Activated B cell treated with CpG ODN at 0.5 μM for 24 hours (primary cell): ENCODE measurements at regions not wholly inside any gene's neighbourhood (a gene's known extent, or its start where the extent isn't known, plus 50 kb on each side); places are given as distances from the start of the nearest gene placed in this dataset.

Source experiments
- ATAC-seq: fragments of 200-7000 bp; cut with Tn5 transposase; one replicate; pipeline ENCODE4 v1.10.0; 2021; ENCODE audit warnings: low read depth, mild to moderate bottlenecking, moderate library complexity
- CTCF ChIA-PET: fragments of 350-600 bp; sonication (Branson Sonifier 250); formaldehyde crosslinking; loops from one replicate; lab custom pipeline; 2021; ENCODE audit warnings: antibody characterized with exemption; lab: Charles Lee
- POLR2A ChIA-PET: fragments of 350-600 bp; sonication (Branson Sonifier 250); formaldehyde crosslinking; loops from one replicate; lab custom pipeline; 2021; ENCODE audit warnings: antibody characterized with exemption; lab: Charles Lee
- DNase-seq: peaks from one replicate; pipeline ENCODE4 v3.0.0; 2022
- H3K27ac Mint-ChIP-seq: one replicate; pipeline ENCODE4 v1.8.0; 2020; ENCODE audit warnings: mixed read lengths
- H3K27me3 Mint-ChIP-seq: one replicate; pipeline ENCODE4 v1.8.0; 2021; ENCODE audit warnings: mixed read lengths
- H3K36me3 Mint-ChIP-seq: one replicate; pipeline ENCODE4 v1.8.0; 2021; ENCODE audit warnings: low read depth, mixed read lengths
- H3K4me1 Mint-ChIP-seq: one replicate; pipeline ENCODE4 v1.8.0; 2021; ENCODE audit warnings: mixed read lengths
- H3K4me3 Mint-ChIP-seq: one replicate; pipeline ENCODE4 v1.8.0; 2020; ENCODE audit warnings: mild to moderate bottlenecking, mixed read lengths
- H3K9me3 Mint-ChIP-seq: one replicate; pipeline ENCODE4 v1.8.0; 2020; ENCODE audit warnings: mixed read lengths
- intact Hi-C: fragments of 100-400 bp; cut with micrococcal nuclease; formaldehyde crosslinking; loops from one replicate; pipeline ENCODE4 v1.15.1; 2024
- TF ChIP-seq, protein P1 (sequence below): fragments of 200-600 bp; IDR thresholded peaks from one replicate; pipeline ENCODE4 v1.8.0; 2022; ENCODE audit warnings: antibody characterized with exemption, mild to moderate bottlenecking

DNA sequence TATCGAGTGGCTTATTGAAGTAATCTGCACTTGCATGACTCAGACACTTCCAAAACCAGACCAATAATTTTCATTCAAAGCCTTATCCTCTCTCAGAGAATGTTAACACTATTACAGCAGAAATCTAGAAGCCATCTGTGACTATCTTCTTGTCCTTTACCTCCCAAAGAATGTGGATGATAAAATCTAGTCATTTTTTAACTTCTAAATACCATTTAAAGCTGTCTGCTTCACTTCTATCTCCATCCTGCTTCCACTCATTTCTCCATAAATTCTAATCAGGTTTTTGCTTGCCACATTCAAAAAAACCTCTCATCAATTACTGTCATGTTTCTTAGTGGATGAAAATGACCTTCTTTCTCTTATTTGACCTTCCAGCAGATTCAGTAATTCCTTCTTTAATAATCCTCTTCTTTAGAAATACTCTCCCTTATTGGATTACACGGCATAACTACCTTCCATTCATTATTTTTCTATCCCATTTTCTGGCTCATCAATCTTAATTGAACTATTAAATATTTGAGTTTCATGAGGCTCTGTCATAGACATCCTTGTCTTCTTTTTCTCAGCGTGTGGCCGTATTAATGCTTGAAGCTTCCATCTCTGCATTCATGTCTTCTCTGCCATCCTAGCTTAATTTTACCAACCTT lies 1999.4 kb downstream of the MRPL39 start:
- Mint-ChIP-seq H3K4me1 (no peaks in the 10 kb centered on the region), H3K27ac (no peak overlapping the region), H3K36me3 (no peaks in the 10 kb centered on the region), H3K27me3 (no peaks in the 10 kb centered on the region), H3K9me3 (no peaks in the 10 kb centered on the region), H3K4me3 (no peak overlapping the region)
- CTCF ChIA-PET: no interaction called here
- DNase-seq: no peak
- ATAC-seq: no peak
- TF ChIP-seq, protein P1, sequence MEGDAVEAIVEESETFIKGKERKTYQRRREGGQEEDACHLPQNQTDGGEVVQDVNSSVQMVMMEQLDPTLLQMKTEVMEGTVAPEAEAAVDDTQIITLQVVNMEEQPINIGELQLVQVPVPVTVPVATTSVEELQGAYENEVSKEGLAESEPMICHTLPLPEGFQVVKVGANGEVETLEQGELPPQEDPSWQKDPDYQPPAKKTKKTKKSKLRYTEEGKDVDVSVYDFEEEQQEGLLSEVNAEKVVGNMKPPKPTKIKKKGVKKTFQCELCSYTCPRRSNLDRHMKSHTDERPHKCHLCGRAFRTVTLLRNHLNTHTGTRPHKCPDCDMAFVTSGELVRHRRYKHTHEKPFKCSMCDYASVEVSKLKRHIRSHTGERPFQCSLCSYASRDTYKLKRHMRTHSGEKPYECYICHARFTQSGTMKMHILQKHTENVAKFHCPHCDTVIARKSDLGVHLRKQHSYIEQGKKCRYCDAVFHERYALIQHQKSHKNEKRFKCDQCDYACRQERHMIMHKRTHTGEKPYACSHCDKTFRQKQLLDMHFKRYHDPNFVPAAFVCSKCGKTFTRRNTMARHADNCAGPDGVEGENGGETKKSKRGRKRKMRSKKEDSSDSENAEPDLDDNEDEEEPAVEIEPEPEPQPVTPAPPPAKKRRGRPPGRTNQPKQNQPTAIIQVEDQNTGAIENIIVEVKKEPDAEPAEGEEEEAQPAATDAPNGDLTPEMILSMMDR: no peak
- intact Hi-C loops: no loop called here
- POLR2A ChIA-PET: no interaction called here

DNA sequence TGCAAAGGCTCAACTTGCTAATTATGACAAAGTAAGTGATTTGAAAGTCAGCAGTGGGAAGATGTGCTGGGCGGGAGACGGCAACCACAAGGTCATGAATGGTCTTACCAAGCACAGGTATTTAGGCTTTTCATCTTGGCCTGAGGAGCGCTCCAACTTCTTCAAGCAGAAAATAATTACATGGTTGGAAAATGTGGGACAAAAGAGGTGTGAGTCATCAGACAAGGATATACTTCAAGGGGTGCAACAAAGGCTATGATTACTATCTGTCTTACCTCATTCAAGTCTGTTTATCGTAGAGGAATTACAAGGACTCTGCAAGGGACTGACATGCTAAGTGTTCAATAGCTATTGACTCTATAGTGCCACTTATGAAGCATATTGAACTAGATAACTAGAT lies 2005.7 kb downstream of the MRPL39 start:
- Mint-ChIP-seq H3K27ac (no peak overlapping the region), H3K36me3 (no peaks in the 10 kb centered on the region), H3K27me3 (no peaks in the 10 kb centered on the region), H3K4me3 (no peak overlapping the region), H3K9me3 (no peaks in the 10 kb centered on the region), H3K4me1 (no peaks in the 10 kb centered on the region)
- DNase-seq (no peak), ATAC-seq (no peak)
- intact Hi-C loops: no loop called here
- POLR2A ChIA-PET: no interaction called here
- CTCF ChIA-PET: no interaction called here
- TF ChIP-seq, protein P1: no peak

GRCh38 chr21:23593582-23593981 lies 2013.7 kb downstream of the MRPL39 start:
- ATAC-seq (no peak), DNase-seq (no peak)
- POLR2A ChIA-PET: no interaction called here
- intact Hi-C loops: no loop called here
- Mint-ChIP-seq H3K4me1 (no peaks in the 10 kb centered on the region), H3K27ac (no peak overlapping the region), H3K27me3 (no peaks in the 10 kb centered on the region), H3K4me3 (no peak overlapping the region), H3K36me3 (no peaks in the 10 kb centered on the region), H3K9me3 (no peaks in the 10 kb centered on the region)
- CTCF ChIA-PET: no interaction called here
- TF ChIP-seq, protein P1: no peak

- no peaks in the 10 kb centered on the region for H3K9me3 Mint-ChIP-seq
- TF ChIP-seq, protein P1: no peak
- ATAC-seq (no peak), DNase-seq (no peak)
- POLR2A ChIA-PET: no interaction called here
- no peak overlapping the region for H3K4me3 Mint-ChIP-seq
- H3K27me3 Mint-ChIP-seq: no peaks in the 10 kb centered on the region
- no peaks in the 10 kb centered on the region for H3K4me1 Mint-ChIP-seq
- CTCF ChIA-PET: no interaction called here
- intact Hi-C loops: no loop called here
- H3K36me3 Mint-ChIP-seq: no peaks in the 10 kb centered on the region
- H3K27ac Mint-ChIP-seq: no peak overlapping the region
These were observed 2021.9 kb downstream of the MRPL39 start for GRCh38 chr21:23585419-23585818.

DNA sequence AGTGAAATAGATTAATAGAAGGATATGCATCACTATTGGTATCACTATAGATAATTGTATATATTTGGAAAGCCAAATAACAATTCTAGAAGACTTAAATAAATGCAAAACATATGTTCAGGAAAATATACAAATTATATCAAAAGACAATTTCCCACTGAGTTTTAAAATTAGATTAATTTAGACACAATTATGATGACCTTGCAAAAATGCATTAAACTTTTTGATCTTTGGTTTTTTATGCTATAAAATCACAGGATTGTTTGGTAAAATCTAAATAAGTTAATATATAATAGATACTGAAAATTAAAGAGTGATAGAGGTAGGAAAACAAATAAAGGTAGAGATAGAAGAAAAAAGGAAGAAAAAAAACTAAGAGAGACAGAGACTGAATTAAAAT lies 2027.7 kb downstream of the MRPL39 start:
- CTCF ChIA-PET: no interaction called here
- TF ChIP-seq, protein P1: no peak
- DNase-seq: no peak
- POLR2A ChIA-PET: no interaction called here
- no peaks in the 10 kb centered on the region for H3K36me3 Mint-ChIP-seq
- no peaks in the 10 kb centered on the region for H3K4me1 Mint-ChIP-seq
- no peak for ATAC-seq
- no peaks in the 10 kb centered on the region for H3K9me3 Mint-ChIP-seq
- H3K4me3 Mint-ChIP-seq: no peak overlapping the region
- H3K27ac Mint-ChIP-seq: no peak overlapping the region
- intact Hi-C loops: no loop called here
- no peaks in the 10 kb centered on the region for H3K27me3 Mint-ChIP-seq
